ENCODE measurements at regions not wholly inside any gene's neighbourhood (a gene's known extent, or its start where the extent isn't known, plus 50 kb on each side); places are given as distances from the start of the nearest gene placed in this dataset.

- intact Hi-C loops (cut with DNase I; ENCODE audit: low total_unique reads) = no loop called here
- no peak overlapping the region for H3K27ac ChIP-seq
- no peaks in the 10 kb centered on the region for H3K36me3 ChIP-seq
- no peak overlapping the region for H3K4me3 ChIP-seq
- H3K9me3 ChIP-seq = no peaks in the 10 kb centered on the region
- no peak for TF ChIP-seq POLR2A (IDR thresholded peaks at IDR 0.05)
- TF ChIP-seq EP300 (IDR thresholded peaks at IDR 0.05) = no peak
- no peak for TF ChIP-seq POLR2AphosphoS5 (IDR thresholded peaks at IDR 0.05)
- no peak for TF ChIP-seq CTCF (IDR thresholded peaks at IDR 0.05)
- no peaks in the 10 kb centered on the region for H3K4me1 ChIP-seq
- WGBS, 5 donors = 69 to 81% (median 70%) methylated on average over 9 to 10 of the region's 10 CpGs
- H3K27me3 ChIP-seq = peaks cover 0 to 33% (median 6%) of the 10 kb centered on the region in 3 donors
- no peak for DNase-seq
Measured at GRCh38 chr4:8771666-8772065, 100.0 kb downstream of the HMX1 start.

GRCh38 chr4:8771258-8771590, 100.4 kb downstream of the HMX1 start:
- Histone ChIP-seq H3K27ac (no peak overlapping the region), H3K36me3 (no peaks in the 10 kb centered on the region), H3K27me3 (peaks cover 0 to 37% (median 6%) of the 10 kb centered on the region in 3 donors), H3K4me1 (no peaks in the 10 kb centered on the region), H3K9me3 (no peaks in the 10 kb centered on the region), H3K4me3 (no peak overlapping the region)
- intact Hi-C loops (cut with DNase I; ENCODE audit: low total_unique reads) = no loop called here
- WGBS, 5 donors = 22 to 39% (median 39%) methylated on average over 8 of the region's 8 CpGs
- no peak for DNase-seq
- no peak for TF ChIP-seq POLR2A (IDR thresholded peaks at IDR 0.05)
- TF ChIP-seq POLR2AphosphoS5 (IDR thresholded peaks at IDR 0.05) = no peak
- TF ChIP-seq CTCF (IDR thresholded peaks at IDR 0.05) = no peak
- TF ChIP-seq EP300 (IDR thresholded peaks at IDR 0.05) = no peak

- intact Hi-C loops (cut with DNase I; ENCODE audit: low total_unique reads) = no loop called here
- Histone ChIP-seq H3K9me3 (no peaks in the 10 kb centered on the region), H3K27ac (no peak overlapping the region), H3K4me3 (no peak overlapping the region), H3K4me1 (no peaks in the 10 kb centered on the region), H3K36me3 (no peaks in the 10 kb centered on the region), H3K27me3 (peaks cover 0 to 38% (median 6%) of the 10 kb centered on the region in 3 donors)
- 60 to 69% (median 63%) methylated on average over 20 of the region's 20 CpGs for WGBS, 5 donors
- TF ChIP-seq EP300 (IDR thresholded peaks at IDR 0.05) (no peak), POLR2AphosphoS5 (IDR thresholded peaks at IDR 0.05) (no peak), CTCF (IDR thresholded peaks at IDR 0.05) (no peak), POLR2A (IDR thresholded peaks at IDR 0.05) (no peak)
- DNase-seq = no peak
Measured at GRCh38 chr4:8770518-8771257, 101.0 kb downstream of the HMX1 start.

- Histone ChIP-seq H3K36me3 (no peaks in the 10 kb centered on the region), H3K4me1 (no peaks in the 10 kb centered on the region), H3K9me3 (no peaks in the 10 kb centered on the region), H3K27ac (no peak overlapping the region), H3K27me3 (peaks cover 0 to 46% (median 6%) of the 10 kb centered on the region in 3 donors), H3K4me3 (no peak overlapping the region)
- TF ChIP-seq CTCF (IDR thresholded peaks at IDR 0.05) = no peak
- no peak for TF ChIP-seq POLR2AphosphoS5 (IDR thresholded peaks at IDR 0.05)
- 78 to 87% (median 84%) methylated on average over 12 to 17 of the region's 17 CpGs for WGBS, 5 donors
- intact Hi-C loops (cut with DNase I; ENCODE audit: low total_unique reads) = no loop called here
- no peak for DNase-seq
Measured at GRCh38 chr4:8769645-8770517, 101.8 kb downstream of the HMX1 start.

All from stomach (tissue), 8 donors.